Activated CD4-positive, alpha-beta T cell treated with anti-CD3 and anti-CD28 coated beads for 48 hours (primary cell): ENCODE measurements at regions not wholly inside any gene's neighbourhood (a gene's known extent, or its start where the extent isn't known, plus 50 kb on each side); places are given as distances from the start of the nearest gene placed in this dataset.

Experiments
- DNase-seq: peaks from one replicate; pipeline ENCODE4 v3.0.0-alpha.2; 2020

GRCh38 chr16:9425236-9425635 is 333.8 kb downstream of the HAPSTR1 start:
- DNase-seq, result no peak

- DNase-seq, result no peak
Measured at GRCh38 chr16:9428355-9429005, 337.0 kb downstream of the HAPSTR1 start.

GRCh38 chr16:9429646-9430330 is 338.3 kb downstream of the HAPSTR1 start:
- no peak for DNase-seq

- DNase-seq, result no peak
Measured at GRCh38 chr16:9434659-9435058, 343.2 kb downstream of the HAPSTR1 start.

GRCh38 chr16:9436175-9436574 is 344.7 kb downstream of the HAPSTR1 start:
- DNase-seq, result no peak

GRCh38 chr16:9437115-9437514 is 345.7 kb downstream of the HAPSTR1 start:
- DNase-seq, result no peak

- no peak for DNase-seq
Measured at GRCh38 chr16:9438991-9439390, 347.5 kb downstream of the HAPSTR1 start.

GRCh38 chr16:9441012-9441411 is 349.6 kb downstream of the HAPSTR1 start:
- no peak for DNase-seq

- no peak for DNase-seq
Measured at GRCh38 chr16:9443864-9444263, 352.4 kb downstream of the HAPSTR1 start.

GRCh38 chr16:9446471-9447194 is 355.2 kb downstream of the HAPSTR1 start:
- DNase-seq, result no peak

GRCh38 chr16:9447195-9447551 is 355.7 kb downstream of the HAPSTR1 start:
- DNase-seq, result no peak

- DNase-seq, result no peak
Measured at GRCh38 chr16:9447699-9448098, 356.3 kb downstream of the HAPSTR1 start.

GRCh38 chr16:9449597-9449996 is 358.2 kb downstream of the HAPSTR1 start:
- no peak for DNase-seq

- no peak for DNase-seq
Measured at GRCh38 chr16:9457215-9457614, 365.8 kb downstream of the HAPSTR1 start.

- no peak for DNase-seq
Measured at GRCh38 chr16:9458816-9459215, 367.4 kb downstream of the HAPSTR1 start.

- no peak for DNase-seq
Measured at GRCh38 chr16:9462984-9463383, 371.5 kb downstream of the HAPSTR1 start.

GRCh38 chr16:9463461-9463860 is 372.0 kb downstream of the HAPSTR1 start:
- no peak for DNase-seq

GRCh38 chr16:9465161-9465560 is 373.7 kb downstream of the HAPSTR1 start:
- no peak for DNase-seq

- DNase-seq, result no peak
Measured at GRCh38 chr16:9469512-9469911, 378.1 kb downstream of the HAPSTR1 start.

GRCh38 chr16:9476744-9477143 is 385.3 kb downstream of the HAPSTR1 start:
- DNase-seq, result no peak

- DNase-seq, result no peak
Measured at GRCh38 chr16:9479008-9479407, 387.6 kb downstream of the HAPSTR1 start.

- no peak for DNase-seq
Measured at GRCh38 chr16:9480503-9480902, 389.1 kb downstream of the HAPSTR1 start.

GRCh38 chr16:9481747-9482730 is 390.6 kb downstream of the HAPSTR1 start:
- DNase-seq, result no peak
